GM12864 (cell line): ENCODE measurements at regions not wholly inside any gene's neighbourhood (a gene's known extent, or its start where the extent isn't known, plus 50 kb on each side); places are given as distances from the start of the nearest gene placed in this dataset.

Experiments
- DNase-seq: peaks from one replicate; pipeline ENCODE4 v3.0.0-alpha.2; 2011; ENCODE audit warnings: low read depth
- H3K4me3 ChIP-seq: 2 replicates; pipeline ENCODE4 v1.5.1; 2011; ENCODE audit warnings: mild to moderate bottlenecking, low read depth, low read length, control low read depth
- TF ChIP-seq, protein P1 (sequence below): IDR thresholded peaks from 2 replicates; pipeline ENCODE4 v1.5.1; 2011; ENCODE audit warnings: low read depth, mild to moderate bottlenecking, moderate library complexity, low read length, control low read depth, inconsistent platforms; ENCODE audit errors: missing control alignments

GRCh38 chr6:137707590-137708360, 159.3 kb upstream of the TNFAIP3 start:
- DNase-seq: peak; percentile 96
- H3K4me3 ChIP-seq: peak overlapping the region; percentile 33
- TF ChIP-seq, protein P1, sequence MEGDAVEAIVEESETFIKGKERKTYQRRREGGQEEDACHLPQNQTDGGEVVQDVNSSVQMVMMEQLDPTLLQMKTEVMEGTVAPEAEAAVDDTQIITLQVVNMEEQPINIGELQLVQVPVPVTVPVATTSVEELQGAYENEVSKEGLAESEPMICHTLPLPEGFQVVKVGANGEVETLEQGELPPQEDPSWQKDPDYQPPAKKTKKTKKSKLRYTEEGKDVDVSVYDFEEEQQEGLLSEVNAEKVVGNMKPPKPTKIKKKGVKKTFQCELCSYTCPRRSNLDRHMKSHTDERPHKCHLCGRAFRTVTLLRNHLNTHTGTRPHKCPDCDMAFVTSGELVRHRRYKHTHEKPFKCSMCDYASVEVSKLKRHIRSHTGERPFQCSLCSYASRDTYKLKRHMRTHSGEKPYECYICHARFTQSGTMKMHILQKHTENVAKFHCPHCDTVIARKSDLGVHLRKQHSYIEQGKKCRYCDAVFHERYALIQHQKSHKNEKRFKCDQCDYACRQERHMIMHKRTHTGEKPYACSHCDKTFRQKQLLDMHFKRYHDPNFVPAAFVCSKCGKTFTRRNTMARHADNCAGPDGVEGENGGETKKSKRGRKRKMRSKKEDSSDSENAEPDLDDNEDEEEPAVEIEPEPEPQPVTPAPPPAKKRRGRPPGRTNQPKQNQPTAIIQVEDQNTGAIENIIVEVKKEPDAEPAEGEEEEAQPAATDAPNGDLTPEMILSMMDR: peak; percentile 64

- peak overlapping the region; percentile 33; the same call in 1 of the 2 replicates for H3K4me3 ChIP-seq
- TF ChIP-seq, protein P1: no peak
- no peak for DNase-seq
These were observed 158.6 kb upstream of the TNFAIP3 start for GRCh38 chr6:137708481-137708880.

- no peak overlapping the region for H3K4me3 ChIP-seq
- DNase-seq: no peak
- TF ChIP-seq, protein P1: no peak
These were observed 157.4 kb upstream of the TNFAIP3 start for GRCh38 chr6:137709424-137710236.

DNA sequence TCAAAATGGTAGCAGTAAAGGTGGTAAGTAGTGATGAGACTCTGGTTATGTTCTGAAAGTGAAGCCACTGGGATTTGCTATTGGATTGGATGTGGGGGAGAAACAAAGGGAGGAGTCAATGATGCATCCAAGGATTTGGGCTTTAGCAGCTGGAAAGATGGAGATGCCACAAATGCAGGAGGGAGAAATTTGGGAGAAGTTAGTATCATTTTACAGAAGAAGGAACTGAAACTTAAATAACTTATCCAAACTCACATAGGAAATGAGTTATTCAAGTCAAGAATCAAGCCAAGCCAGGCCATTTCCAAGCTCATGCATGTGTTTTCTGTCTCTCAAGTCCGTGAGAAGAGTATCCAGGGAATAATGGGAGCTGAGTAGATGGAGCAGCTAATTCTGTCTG, 155.1 kb upstream of the TNFAIP3 start:
- TF ChIP-seq, protein P1: no peak
- DNase-seq: no peak
- H3K4me3 ChIP-seq: no peak overlapping the region

DNA sequence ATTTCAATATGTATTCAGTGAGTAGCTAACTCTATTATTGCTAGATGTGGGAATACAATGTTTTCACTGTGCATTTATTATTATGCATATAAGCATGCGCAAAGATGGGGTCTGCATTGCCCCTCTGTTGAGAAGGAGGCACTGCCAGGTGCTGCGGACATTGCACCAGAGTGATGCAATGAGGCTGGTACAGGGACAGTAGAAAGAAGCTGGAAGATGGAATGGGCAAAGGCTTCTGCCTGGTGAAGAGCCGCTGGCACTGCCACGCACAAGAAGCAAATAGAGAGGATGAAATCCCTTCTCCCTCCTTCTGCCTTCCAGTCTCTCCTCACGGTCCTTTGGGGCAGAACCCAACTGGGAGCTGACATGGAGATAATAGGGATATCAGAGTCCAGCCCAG, 154.5 kb upstream of the TNFAIP3 start:
- TF ChIP-seq, protein P1: no peak
- no peak overlapping the region for H3K4me3 ChIP-seq
- DNase-seq: no peak

- H3K4me3 ChIP-seq: no peak overlapping the region
- TF ChIP-seq, protein P1: no peak
- DNase-seq: no peak
These were observed 151.4 kb upstream of the TNFAIP3 start for GRCh38 chr6:137715589-137716045.
